ENCODE measurements at regions not wholly inside any gene's neighbourhood (a gene's known extent, or its start where the extent isn't known, plus 50 kb on each side); places are given as distances from the start of the nearest gene placed in this dataset.
"Not testable (repeated sequence)": the region's sequence is repeated elsewhere in the genome, so short reads cannot be mapped to it uniquely, and the experiment has no call there.

- no peak for DNase-seq
These were observed 239.7 kb upstream of the BTG1 start for GRCh38 chr12:92385296-92385695.

- DNase-seq = no peak
These were observed 238.9 kb upstream of the BTG1 start for GRCh38 chr12:92384571-92384970.

DNA sequence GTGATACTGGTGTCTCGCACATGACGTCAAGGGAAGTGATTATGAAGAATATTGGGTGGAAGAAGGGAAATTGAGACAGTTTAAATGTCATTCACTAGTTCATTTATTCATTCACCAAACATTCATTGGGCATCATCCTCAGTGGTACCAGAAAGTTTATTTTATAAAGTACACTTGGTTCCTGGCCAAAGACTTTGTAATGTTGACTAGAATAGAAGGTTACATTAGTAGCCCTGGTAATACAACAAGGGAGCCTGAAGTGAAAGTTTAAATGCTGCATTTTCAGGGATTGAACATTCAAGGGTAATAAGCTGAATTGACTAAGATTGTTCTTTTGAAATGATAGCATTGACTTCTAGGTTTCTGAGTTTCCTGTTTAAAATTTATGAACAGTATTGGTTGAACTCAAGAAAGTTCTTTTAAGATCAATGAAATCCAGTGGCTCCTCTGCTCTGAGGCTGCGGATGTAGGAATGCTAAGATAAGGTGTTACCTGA lies 236.8 kb upstream of the BTG1 start:
- DNase-seq = no peak

GRCh38 chr12:92381856-92382255 lies 236.2 kb upstream of the BTG1 start:
- DNase-seq = no peak

DNA sequence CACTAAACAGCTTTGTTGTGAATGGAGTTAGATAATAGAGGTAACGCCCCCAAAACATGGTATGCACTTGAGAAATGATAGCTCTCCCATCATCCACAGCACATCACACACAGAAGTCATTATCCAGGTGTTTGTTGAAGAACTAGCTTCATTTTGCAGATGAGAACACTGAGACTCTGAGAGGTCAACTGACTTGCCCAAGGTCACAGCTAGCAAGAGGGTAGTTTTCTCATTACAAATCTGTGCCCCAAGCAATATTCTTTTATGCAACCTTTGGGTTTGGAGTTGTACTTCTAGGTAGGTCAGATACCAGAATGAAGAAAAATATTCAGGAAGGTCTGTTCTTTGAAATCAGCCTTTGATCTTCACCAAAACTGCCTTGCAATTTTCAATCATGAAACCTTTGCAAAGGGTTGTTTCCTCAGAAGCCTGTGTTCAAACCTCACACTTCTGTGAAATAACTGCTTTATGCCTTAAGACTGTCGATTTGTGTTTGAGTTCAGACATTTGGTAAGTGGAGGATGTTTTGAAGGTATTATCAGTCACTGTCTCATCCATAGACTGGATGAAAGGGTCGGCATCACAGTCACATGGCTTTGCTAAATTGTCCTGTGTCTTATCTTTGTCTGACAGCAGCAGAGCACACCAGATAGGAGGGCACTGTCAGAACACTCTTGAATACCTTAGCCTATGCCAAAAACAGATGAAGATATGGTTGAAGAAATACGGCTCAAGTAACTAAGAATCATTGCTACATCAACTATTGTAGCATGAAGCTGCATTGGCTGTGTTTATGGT lies 233.2 kb upstream of the BTG1 start:
- no peak for DNase-seq

GRCh38 chr12:92375504-92375903 lies 229.9 kb upstream of the BTG1 start:
- DNase-seq = not testable (repeated sequence)

DNA sequence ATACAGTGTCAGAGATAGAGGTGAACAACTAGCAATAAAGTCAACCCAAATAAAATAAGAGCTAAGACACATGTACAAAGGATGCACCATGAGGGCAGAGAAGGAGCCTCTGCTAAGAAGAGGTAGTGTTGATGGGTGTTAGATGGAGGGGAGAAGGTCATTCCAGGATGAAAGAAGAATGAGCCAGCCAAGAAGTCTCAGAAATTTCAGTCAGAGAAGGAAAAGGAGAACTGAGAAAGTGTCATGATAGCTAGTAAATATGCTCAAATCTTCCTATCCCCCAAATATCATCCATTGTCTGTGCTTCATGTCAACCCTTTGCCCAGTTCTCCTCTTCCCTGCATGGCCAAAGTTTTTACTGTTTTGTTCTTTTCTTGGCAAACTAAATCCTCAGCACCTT lies 225.2 kb upstream of the BTG1 start:
- DNase-seq = no peak

DNA sequence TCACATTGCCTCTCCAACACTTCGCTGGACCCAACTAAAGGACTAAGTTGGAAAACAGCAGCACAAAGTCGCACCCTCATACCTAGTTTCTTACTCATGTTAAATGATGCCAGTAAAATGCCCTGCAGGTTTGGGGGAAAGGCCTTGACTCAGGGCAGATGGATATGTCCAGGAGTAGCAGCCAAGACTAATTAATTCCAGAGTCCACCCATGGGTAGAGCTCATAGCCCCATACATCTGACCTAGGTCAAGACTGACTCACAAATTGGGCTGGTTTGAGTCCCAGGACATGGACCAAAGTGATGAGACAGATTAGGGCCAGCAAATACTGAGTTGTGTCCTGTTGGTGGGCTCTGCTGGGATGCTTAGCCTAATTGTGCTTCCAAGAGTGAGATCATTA lies 224.0 kb upstream of the BTG1 start:
- DNase-seq = no peak

DNA sequence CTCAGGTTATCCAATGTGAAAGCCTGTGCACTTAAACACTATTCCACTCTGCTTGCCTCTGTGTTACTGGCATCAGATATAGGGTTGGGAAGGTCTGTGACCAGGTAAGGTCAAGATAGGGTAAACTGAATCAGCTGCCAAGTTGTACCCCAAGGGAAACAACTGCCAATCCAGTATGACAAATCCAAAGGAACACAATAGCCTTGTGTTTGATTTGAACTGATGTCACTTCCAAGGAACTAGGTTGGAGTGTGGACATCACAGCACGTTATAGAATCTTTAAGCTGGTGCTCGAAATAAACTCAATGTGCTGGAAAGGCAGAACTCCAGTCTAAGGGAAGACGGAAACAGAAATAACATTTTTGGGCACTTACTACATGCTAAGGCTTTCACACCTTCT lies 223.4 kb upstream of the BTG1 start:
- DNase-seq = no peak

DNA sequence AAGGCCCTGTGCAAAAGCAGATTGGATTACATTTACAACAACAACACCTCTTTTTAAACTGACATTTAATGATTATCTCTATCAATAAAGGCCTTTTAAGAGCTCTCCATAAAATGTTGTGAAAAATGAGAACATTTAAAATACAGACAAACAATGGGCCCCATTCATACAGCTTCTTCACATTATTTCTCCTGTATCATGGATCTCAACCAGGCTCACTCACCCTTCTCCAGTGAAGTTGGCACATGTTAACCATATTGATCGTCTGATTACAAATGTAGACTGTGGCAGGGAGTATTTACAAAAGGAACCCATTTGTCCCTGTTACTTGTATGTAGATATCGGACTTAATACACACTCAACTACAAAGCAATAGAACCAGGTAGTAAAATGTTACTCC lies 220.2 kb upstream of the BTG1 start:
- DNase-seq = no peak

GRCh38 chr12:92365333-92365732 lies 219.7 kb upstream of the BTG1 start:
- no peak for DNase-seq

GRCh38 chr12:92363295-92364146 lies 217.9 kb upstream of the BTG1 start:
- no peak for DNase-seq

- DNase-seq = no peak
These were observed 217.1 kb upstream of the BTG1 start for GRCh38 chr12:92362785-92363184.

DNA sequence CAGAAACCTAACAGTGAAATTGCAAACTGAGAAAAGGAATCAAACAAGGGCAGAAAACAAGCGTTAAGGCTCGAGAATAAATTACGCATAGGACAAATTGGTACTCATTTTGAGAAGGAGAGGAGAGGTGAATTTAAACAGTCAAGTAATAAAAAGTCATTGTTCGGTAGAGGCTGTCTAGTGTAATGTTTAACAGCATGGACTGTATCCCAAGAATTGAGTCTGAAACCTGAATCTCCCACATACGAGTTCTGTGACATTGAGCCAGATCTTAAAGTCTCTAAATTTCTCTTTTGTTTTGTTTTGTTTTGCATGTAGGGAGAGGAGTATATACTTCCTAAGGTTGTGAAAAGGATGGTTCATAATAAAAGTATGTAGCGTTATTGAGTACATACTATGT lies 216.5 kb upstream of the BTG1 start:
- DNase-seq = no peak

- no peak for DNase-seq
These were observed 214.9 kb upstream of the BTG1 start for GRCh38 chr12:92360543-92360942.

GRCh38 chr12:92359581-92360209 lies 214.0 kb upstream of the BTG1 start:
- DNase-seq = no peak

- no peak for DNase-seq
These were observed 212.1 kb upstream of the BTG1 start for GRCh38 chr12:92357584-92358261.

DNA sequence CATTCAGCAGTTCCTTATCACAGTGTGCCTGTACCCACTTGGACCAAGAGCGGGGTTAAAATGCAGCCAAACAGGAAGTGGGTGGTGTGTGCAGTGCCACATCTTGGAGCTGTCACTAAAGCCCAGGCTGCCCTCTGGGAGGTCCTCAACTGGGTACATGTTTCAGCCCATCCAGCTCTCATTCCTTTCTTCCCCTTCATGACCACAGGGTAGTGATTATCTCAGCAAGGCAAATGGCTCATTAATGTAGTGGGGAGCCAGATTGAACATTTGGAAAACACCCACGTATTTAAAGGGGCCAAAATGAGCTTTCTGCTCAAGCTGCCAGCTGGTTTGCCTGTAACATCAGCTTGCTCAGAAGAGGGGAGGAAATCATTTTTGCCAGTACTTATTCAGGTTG lies 210.8 kb upstream of the BTG1 start:
- DNase-seq = no peak

DNA sequence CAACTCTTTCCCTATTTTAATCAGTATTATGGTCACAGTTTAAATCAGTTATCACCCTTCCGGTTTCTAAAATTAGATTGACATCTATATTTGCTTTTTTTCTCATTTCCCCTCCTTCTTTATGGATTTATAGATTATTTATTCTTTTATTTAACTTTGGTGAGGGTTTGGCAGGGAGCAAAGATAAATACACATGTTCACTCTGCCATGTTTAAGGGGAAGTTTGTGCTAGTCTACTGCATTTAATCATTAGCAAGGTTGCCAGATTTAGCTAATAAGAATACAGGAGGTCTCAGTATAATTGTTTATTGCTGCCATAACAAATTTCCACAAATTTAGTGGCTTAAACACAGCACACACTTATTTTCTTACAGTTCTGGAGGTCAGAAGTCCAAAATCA lies 204.0 kb upstream of the BTG1 start:
- no peak for DNase-seq

- DNase-seq = no peak
These were observed 196.9 kb upstream of the BTG1 start for GRCh38 chr12:92342574-92342973.

DNA sequence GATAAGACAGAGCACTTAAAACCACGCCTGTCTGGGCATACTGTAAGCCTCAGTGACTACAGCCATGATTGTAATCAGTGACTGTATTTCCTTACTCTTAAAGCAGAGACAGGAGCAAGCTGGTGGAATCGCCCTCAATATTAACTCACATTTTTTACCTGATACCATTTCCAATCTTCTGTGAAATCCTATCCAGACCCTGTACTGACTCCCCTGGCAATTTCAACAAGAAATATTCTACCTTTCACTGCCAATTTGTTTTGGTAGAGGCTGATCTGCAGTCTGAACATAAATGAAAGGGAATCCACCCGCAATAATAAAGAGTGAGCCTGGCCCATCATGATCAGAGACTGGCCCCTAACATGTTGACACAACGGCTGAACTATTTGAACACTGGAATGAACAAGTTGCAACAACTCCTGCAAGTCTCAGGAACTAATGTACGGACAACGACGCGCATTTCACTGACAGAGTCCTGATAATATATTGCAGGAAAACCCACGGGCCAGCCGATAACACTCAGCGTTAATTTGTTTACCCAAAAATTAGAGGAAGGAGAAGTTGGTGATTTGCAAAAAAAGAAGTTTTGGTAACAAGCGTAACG lies 195.5 kb upstream of the BTG1 start:
- no peak for DNase-seq

GRCh38 chr12:92340441-92341064 lies 194.9 kb upstream of the BTG1 start:
- no peak for DNase-seq
